Progenitor cell of endocrine pancreas (in vitro differentiated cells): ENCODE measurements at regions not wholly inside any gene's neighbourhood (a gene's known extent, or its start where the extent isn't known, plus 50 kb on each side); places are given as distances from the start of the nearest gene placed in this dataset.

Experiments used
- DNase-seq: peaks from one replicate; pipeline ENCODE4 v3.0.0; 2021; ENCODE audit warnings: low spot score; ENCODE audit not compliant: unreplicated experiment
- H3K27ac Mint-ChIP-seq: 2 replicates; pipeline ENCODE4 v1.8.0; 2021; ENCODE audit warnings: mild to moderate bottlenecking, moderate library complexity, mixed read lengths
- H3K27me3 Mint-ChIP-seq: 2 replicates; pipeline ENCODE4 v1.8.0; 2021; ENCODE audit warnings: mixed read lengths
- H3K36me3 Mint-ChIP-seq: 2 replicates; pipeline ENCODE4 v1.8.0; 2022; ENCODE audit warnings: mixed read lengths; ENCODE audit not compliant: insufficient read depth
- H3K4me1 Mint-ChIP-seq: 2 replicates; pipeline ENCODE4 v1.8.0; 2021; ENCODE audit warnings: low read depth, mixed read lengths
- H3K4me3 Mint-ChIP-seq: 2 replicates; pipeline ENCODE4 v1.8.0; 2021; ENCODE audit warnings: low read depth, mild to moderate bottlenecking, moderate library complexity, mixed read lengths
- H3K9me3 Mint-ChIP-seq: 2 replicates; pipeline ENCODE4 v1.8.0; 2021; ENCODE audit warnings: low read depth, mixed read lengths
- TF ChIP-seq, protein P1 (sequence below): fragments of 200-600 bp; sonication (generic); IDR thresholded peaks from one replicate; pipeline ENCODE4 v1.5.0; 2021; ENCODE audit warnings: antibody characterized with exemption, mild to moderate bottlenecking; ENCODE audit not compliant: unreplicated experiment

GRCh38 chr12:59260202-59260601 is 335.6 kb upstream of the SLC16A7 start:
- no peak overlapping the region for H3K4me3 Mint-ChIP-seq

GRCh38 chr12:59252731-59253130 is 332.4 kb upstream of the LRIG3 start:
- H3K36me3 Mint-ChIP-seq, result peaks cover 6% of the 10 kb centered on the region
- no peaks in the 10 kb centered on the region for H3K27me3 Mint-ChIP-seq
- no peak overlapping the region for H3K4me3 Mint-ChIP-seq
- no peak for DNase-seq
- H3K9me3 Mint-ChIP-seq, result peaks cover 20% of the 10 kb centered on the region
- H3K4me1 Mint-ChIP-seq, result no peaks in the 10 kb centered on the region
- no peak overlapping the region for H3K27ac Mint-ChIP-seq
- TF ChIP-seq, protein P1, sequence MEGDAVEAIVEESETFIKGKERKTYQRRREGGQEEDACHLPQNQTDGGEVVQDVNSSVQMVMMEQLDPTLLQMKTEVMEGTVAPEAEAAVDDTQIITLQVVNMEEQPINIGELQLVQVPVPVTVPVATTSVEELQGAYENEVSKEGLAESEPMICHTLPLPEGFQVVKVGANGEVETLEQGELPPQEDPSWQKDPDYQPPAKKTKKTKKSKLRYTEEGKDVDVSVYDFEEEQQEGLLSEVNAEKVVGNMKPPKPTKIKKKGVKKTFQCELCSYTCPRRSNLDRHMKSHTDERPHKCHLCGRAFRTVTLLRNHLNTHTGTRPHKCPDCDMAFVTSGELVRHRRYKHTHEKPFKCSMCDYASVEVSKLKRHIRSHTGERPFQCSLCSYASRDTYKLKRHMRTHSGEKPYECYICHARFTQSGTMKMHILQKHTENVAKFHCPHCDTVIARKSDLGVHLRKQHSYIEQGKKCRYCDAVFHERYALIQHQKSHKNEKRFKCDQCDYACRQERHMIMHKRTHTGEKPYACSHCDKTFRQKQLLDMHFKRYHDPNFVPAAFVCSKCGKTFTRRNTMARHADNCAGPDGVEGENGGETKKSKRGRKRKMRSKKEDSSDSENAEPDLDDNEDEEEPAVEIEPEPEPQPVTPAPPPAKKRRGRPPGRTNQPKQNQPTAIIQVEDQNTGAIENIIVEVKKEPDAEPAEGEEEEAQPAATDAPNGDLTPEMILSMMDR, result no peak

More at GRCh38 chr12:59260202-59260601, 335.6 kb upstream of the SLC16A7 start:
- no peaks in the 10 kb centered on the region for H3K9me3 Mint-ChIP-seq
- H3K4me1 Mint-ChIP-seq, result no peaks in the 10 kb centered on the region
- H3K36me3 Mint-ChIP-seq, result no peaks in the 10 kb centered on the region
- DNase-seq, result no peak
- no peaks in the 10 kb centered on the region for H3K27me3 Mint-ChIP-seq
- no peak overlapping the region for H3K27ac Mint-ChIP-seq
- TF ChIP-seq, protein P1, result no peak

- H3K9me3 Mint-ChIP-seq, result peaks cover 20% of the 10 kb centered on the region
- DNase-seq, result no peak
- H3K4me3 Mint-ChIP-seq, result no peak overlapping the region
- no peaks in the 10 kb centered on the region for H3K4me1 Mint-ChIP-seq
- TF ChIP-seq, protein P1, result no peak
- no peak overlapping the region for H3K27ac Mint-ChIP-seq
- no peaks in the 10 kb centered on the region for H3K27me3 Mint-ChIP-seq
- peaks cover 6% of the 10 kb centered on the region for H3K36me3 Mint-ChIP-seq
Observed at GRCh38 chr12:59250766-59251165, 330.5 kb upstream of the LRIG3 start.

DNA sequence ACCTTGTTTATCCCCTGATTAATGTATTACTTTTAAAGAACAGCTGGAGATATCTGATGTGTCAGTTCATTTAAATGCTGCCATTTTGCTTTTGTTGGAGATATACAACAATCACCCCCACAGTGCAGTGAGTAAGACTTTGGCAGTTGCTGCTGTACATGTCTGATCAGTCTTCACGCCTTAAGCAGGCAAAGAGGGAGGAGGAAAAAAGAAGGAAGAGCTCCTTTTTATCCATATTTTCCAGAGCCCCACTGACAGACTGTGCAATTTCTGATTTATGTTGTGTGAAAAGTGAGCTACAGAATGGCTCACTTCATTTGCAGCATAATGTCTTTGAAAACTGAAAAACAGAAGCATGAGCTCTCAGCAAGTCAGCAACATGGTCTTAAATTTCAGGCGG is 319.7 kb upstream of the LRIG3 start:
- no peaks in the 10 kb centered on the region for H3K27me3 Mint-ChIP-seq
- no peaks in the 10 kb centered on the region for H3K36me3 Mint-ChIP-seq

GRCh38 chr12:59234391-59234790 is 314.1 kb upstream of the LRIG3 start:
- DNase-seq, result no peak
- TF ChIP-seq, protein P1, result no peak
- Mint-ChIP-seq H3K27me3 (no peaks in the 10 kb centered on the region), H3K27ac (no peak overlapping the region), H3K4me3 (no peak overlapping the region), H3K4me1 (peaks cover 7% of the 10 kb centered on the region), H3K36me3 (no peaks in the 10 kb centered on the region), H3K9me3 (peaks cover 2% of the 10 kb centered on the region)

More for the DNA sequence above, 319.7 kb upstream of the LRIG3 start:
- Mint-ChIP-seq H3K27ac (no peak overlapping the region), H3K4me1 (peaks cover 11% of the 10 kb centered on the region), H3K4me3 (no peak overlapping the region), H3K9me3 (peaks cover 3% of the 10 kb centered on the region)
- DNase-seq, result no peak
- TF ChIP-seq, protein P1, result no peak
